ENCODE measurements at regions not wholly inside any gene's neighbourhood (a gene's known extent, or its start where the extent isn't known, plus 50 kb on each side); places are given as distances from the start of the nearest gene placed in this dataset.

GRCh38 chr13:83167203-83167602 is 715.1 kb downstream of the SLITRK1 start:
- no peak overlapping the region for H3K4me3 ChIP-seq (ENCODE audit: low read depth, low read length)
- TF ChIP-seq CTCF (IDR thresholded peaks at IDR 0.05; ENCODE audit: low read depth, low read length), result no peak

DNA sequence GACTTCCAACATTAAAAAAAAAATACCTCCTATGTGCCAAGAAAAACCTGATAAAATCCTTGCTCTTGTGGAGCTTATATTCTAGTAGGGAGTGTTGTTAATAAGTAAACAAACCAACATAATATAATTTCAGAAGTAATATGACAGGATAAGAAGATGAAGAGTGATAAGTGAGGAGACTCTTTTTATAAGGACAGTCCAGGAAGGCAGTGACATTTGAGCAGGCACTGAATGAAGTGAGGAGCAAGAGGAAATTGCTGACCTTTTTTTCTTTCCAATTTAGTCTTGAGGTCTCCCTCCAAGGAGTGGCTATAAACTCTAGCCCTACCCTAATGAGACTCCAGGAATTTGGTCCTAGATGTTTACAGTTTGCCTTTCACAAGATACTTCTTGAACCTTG is 715.7 kb downstream of the SLITRK1 start:
- no peak for TF ChIP-seq CTCF (IDR thresholded peaks at IDR 0.05; ENCODE audit: low read depth, low read length)
- no peak overlapping the region for H3K4me3 ChIP-seq (ENCODE audit: low read depth, low read length)

- H3K4me3 ChIP-seq (ENCODE audit: low read depth, low read length), result no peak overlapping the region
- no peak for TF ChIP-seq CTCF (IDR thresholded peaks at IDR 0.05; ENCODE audit: low read depth, low read length)
Measured at GRCh38 chr13:83162493-83162892, 719.8 kb downstream of the SLITRK1 start.

DNA sequence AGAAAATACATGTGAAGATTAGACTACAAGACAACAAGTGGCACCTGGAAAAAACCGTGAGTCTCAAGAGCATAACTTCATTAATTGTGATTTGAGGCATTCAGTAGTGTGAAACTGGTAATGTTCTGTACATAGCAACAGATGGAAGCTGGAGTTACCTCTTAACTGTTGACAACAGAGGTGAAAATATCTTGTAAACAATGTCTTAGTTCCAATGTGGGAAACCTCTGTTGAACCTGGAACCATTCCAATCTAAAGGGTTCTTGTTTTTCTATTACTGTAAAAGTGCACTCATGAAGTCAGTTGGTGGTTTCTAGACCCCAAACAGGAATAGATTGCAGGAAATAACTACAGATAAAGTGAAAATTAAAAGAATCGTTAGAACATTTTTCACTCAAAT is 728.4 kb downstream of the SLITRK1 start:
- H3K4me3 ChIP-seq (ENCODE audit: low read depth, low read length), result no peak overlapping the region
- no peak for TF ChIP-seq CTCF (IDR thresholded peaks at IDR 0.05; ENCODE audit: low read depth, low read length)

DNA sequence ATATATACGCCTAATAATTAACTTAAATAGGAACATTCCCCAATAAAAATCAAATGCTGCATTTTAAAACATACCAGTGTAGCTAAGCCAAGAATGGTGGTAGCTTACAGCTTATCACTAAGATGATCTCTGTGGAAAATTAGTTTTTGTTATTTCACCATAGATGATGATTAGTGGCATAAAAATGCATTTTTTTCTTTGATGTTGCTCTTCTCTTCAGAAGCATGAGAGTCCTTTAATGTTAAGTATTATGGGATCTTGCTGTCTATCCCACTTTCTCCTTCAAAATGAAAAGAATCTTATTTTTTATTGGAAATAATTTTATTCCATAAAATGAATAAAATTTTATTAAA is 731.0 kb downstream of the SLITRK1 start:
- TF ChIP-seq CTCF (IDR thresholded peaks at IDR 0.05; ENCODE audit: low read depth, low read length), result no peak
- no peak overlapping the region for H3K4me3 ChIP-seq (ENCODE audit: low read depth, low read length)

DNA sequence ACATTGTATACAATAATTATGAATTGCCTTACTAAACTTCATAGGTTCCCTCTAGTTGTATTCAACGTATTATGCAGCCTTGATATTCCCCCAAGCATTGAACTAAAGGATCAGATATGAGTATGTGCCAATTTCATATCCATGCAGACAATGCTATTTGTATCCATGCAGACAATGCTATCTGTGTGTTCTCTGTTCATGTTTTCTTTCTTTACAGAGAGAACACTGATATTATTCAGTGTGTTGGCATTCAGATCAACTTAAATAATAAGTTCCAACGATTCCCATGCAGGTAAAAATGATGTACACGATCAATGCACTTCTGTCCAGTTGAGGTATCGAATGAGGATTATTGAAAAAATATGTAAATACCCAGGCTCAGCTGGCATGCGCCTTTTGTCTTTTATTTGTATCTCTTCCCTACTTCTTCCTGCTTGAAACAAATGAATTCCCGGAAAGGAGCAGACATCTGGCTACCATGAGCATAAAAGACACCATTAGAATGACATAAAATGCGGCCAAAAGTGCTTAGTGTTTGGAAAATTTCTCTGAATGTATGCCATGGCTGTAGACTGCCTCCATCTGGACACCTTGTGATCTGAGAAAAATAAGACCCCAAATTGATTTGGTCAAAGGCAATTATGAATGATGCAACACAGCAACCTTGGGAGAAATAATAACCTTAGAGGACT is 731.5 kb downstream of the SLITRK1 start:
- H3K4me3 ChIP-seq (ENCODE audit: low read depth, low read length), result no peak overlapping the region
- no peak for TF ChIP-seq CTCF (IDR thresholded peaks at IDR 0.05; ENCODE audit: low read depth, low read length)

- TF ChIP-seq CTCF (IDR thresholded peaks at IDR 0.05; ENCODE audit: low read depth, low read length), result no peak
- H3K4me3 ChIP-seq (ENCODE audit: low read depth, low read length), result no peak overlapping the region
Measured at GRCh38 chr13:83136660-83137059, 745.6 kb downstream of the SLITRK1 start.

Measured in WI38 (cell line).